ENCODE measurements at regions not wholly inside any gene's neighbourhood (a gene's known extent, or its start where the extent isn't known, plus 50 kb on each side); places are given as distances from the start of the nearest gene placed in this dataset.

GRCh38 chr12:31822761-31823160, 93.9 kb upstream of the AMN1 start:
- intact Hi-C loops (cut with DNase I, micrococcal nuclease) = no loop called here
- Histone ChIP-seq H3K36me3 (ENCODE audit: insufficient read depth, low read length) (no peaks in the 10 kb centered on the region), H3K4me3 (ENCODE audit: low read length) (no peak overlapping the region), H3K4me1 (ENCODE audit: insufficient read depth, low read length) (peaks cover 6% of the 10 kb centered on the region), H3K27me3 (ENCODE audit: control insufficient read depth in 1 of 2, insufficient read depth in 2 of 2, low read length in 2 of 2) (no peaks in the 10 kb centered on the region), H3K9me3 (ENCODE audit: control insufficient read depth in 1 of 2, insufficient read depth in 1 of 2, low read length in 2 of 2) (peaks cover 0 to 4% of the 10 kb centered on the region in 2 experiments), H3K27ac (ENCODE audit: low read depth in 1 of 2, low read length in 2 of 2) (no peak overlapping the region)
- ATAC-seq (ENCODE audit: poor library complexity) = no peak
- no peak for TF ChIP-seq CTCF (IDR thresholded peaks at IDR 0.05)
- Mint-ChIP-seq H3K4me1 (ENCODE audit: low read depth) (peaks cover 36% of the 10 kb centered on the region), H3K27me3 (no peaks in the 10 kb centered on the region), H3K27ac (no peak overlapping the region), H3K4me3 (no peak overlapping the region), H3K36me3 (ENCODE audit: low read depth) (peaks cover 9% of the 10 kb centered on the region), H3K9me3 (peaks cover under 1% of the 10 kb centered on the region)
- POLR2A ChIA-PET = no interaction called here
- CTCF ChIA-PET = no interaction called here
- no peak for DNase-seq

GRCh38 chr12:31821484-31821883, 92.7 kb upstream of the AMN1 start:
- DNase-seq (peak in 1 of 14 experiments; percentile 15), ATAC-seq (ENCODE audit: poor library complexity) (no peak)
- H3K27ac Mint-ChIP-seq = no peak overlapping the region
- no peaks in the 10 kb centered on the region for H3K36me3 ChIP-seq (ENCODE audit: insufficient read depth, low read length)
- ChIA-PET CTCF (interaction anchor here (0.6 kb wide), 1 partner anchor 543 kb away, joined by 4 read pairs; no protein-coding TSS in a partner anchor), POLR2A (interaction anchor here (1.3 kb wide), 1 partner anchor 138 kb away, joined by 6 read pairs; the partner anchor contains the start of gene RESF1)
- peaks cover 0 to 4% of the 10 kb centered on the region in 2 experiments for H3K9me3 ChIP-seq (ENCODE audit: control insufficient read depth in 1 of 2, insufficient read depth in 1 of 2, low read length in 2 of 2)
- no peak overlapping the region for H3K27ac ChIP-seq (ENCODE audit: low read depth in 1 of 2, low read length in 2 of 2)
- peaks cover 37% of the 10 kb centered on the region for H3K4me1 Mint-ChIP-seq (ENCODE audit: low read depth)
- H3K27me3 Mint-ChIP-seq = no peaks in the 10 kb centered on the region
- H3K9me3 Mint-ChIP-seq = peaks cover 2% of the 10 kb centered on the region
- no peaks in the 10 kb centered on the region for H3K27me3 ChIP-seq (ENCODE audit: control insufficient read depth in 1 of 2, insufficient read depth in 2 of 2, low read length in 2 of 2)
- no peak overlapping the region for H3K4me3 ChIP-seq (ENCODE audit: low read length)
- peaks cover 7% of the 10 kb centered on the region for H3K36me3 Mint-ChIP-seq (ENCODE audit: low read depth)
- H3K4me1 ChIP-seq (ENCODE audit: insufficient read depth, low read length) = peaks cover 3% of the 10 kb centered on the region
- intact Hi-C loops (cut with DNase I, micrococcal nuclease) = no loop called here
- no peak overlapping the region for H3K4me3 Mint-ChIP-seq
- no peak for TF ChIP-seq CTCF (IDR thresholded peaks at IDR 0.05)

GRCh38 chr12:31820832-31821231, 92.0 kb upstream of the AMN1 start:
- peaks cover 0 to 4% of the 10 kb centered on the region in 2 experiments for H3K9me3 ChIP-seq (ENCODE audit: control insufficient read depth in 1 of 2, insufficient read depth in 1 of 2, low read length in 2 of 2)
- TF ChIP-seq CTCF (IDR thresholded peaks at IDR 0.05) = no peak

More at GRCh38 chr12:31820832-31821231, 92.0 kb upstream of the AMN1 start:
- Mint-ChIP-seq H3K4me1 (ENCODE audit: low read depth) (peaks cover 37% of the 10 kb centered on the region), H3K4me3 (no peak overlapping the region), H3K9me3 (peaks cover 2% of the 10 kb centered on the region), H3K27me3 (no peaks in the 10 kb centered on the region), H3K36me3 (ENCODE audit: low read depth) (peaks cover 7% of the 10 kb centered on the region), H3K27ac (no peak overlapping the region)
- CTCF ChIA-PET = interaction anchor here (0.6 kb wide), 1 partner anchor 543 kb away, joined by 4 read pairs; no protein-coding TSS in a partner anchor
- POLR2A ChIA-PET = interaction anchor here (1.3 kb wide), 1 partner anchor 139 kb away, joined by 6 read pairs; the partner anchor contains the start of gene RESF1
- no peak for DNase-seq
- no peaks in the 10 kb centered on the region for H3K27me3 ChIP-seq (ENCODE audit: control insufficient read depth in 1 of 2, insufficient read depth in 2 of 2, low read length in 2 of 2)
- intact Hi-C loops (cut with DNase I, micrococcal nuclease) = no loop called here
- no peak overlapping the region for H3K4me3 ChIP-seq (ENCODE audit: low read length)
- H3K27ac ChIP-seq (ENCODE audit: low read depth in 1 of 2, low read length in 2 of 2) = no peak overlapping the region
- no peak for ATAC-seq (ENCODE audit: poor library complexity)
- H3K4me1 ChIP-seq (ENCODE audit: insufficient read depth, low read length) = peaks cover 3% of the 10 kb centered on the region
- no peaks in the 10 kb centered on the region for H3K36me3 ChIP-seq (ENCODE audit: insufficient read depth, low read length)

Data from CD4-positive, alpha-beta T cell (primary cell).